GM18870 (cell line): ENCODE measurements at regions not wholly inside any gene's neighbourhood (a gene's known extent, or its start where the extent isn't known, plus 50 kb on each side); places are given as distances from the start of the nearest gene placed in this dataset.
"Not testable (repeated sequence)": the region's sequence is repeated elsewhere in the genome, so short reads cannot be mapped to it uniquely, and the experiment has no call there.

ENCODE experiments used
- ATAC-seq: cut with Tn5 transposase; IDR thresholded peaks from one replicate; pipeline ENCODE4 v1.9.1; 2021; ENCODE audit warnings: moderate library complexity; ENCODE audit not compliant: unreplicated experiment

GRCh38 chr10:60623627-60624026, 154.7 kb upstream of the CDK1 start:
- no peak for ATAC-seq

GRCh38 chr10:60621018-60621417, 157.3 kb upstream of the CDK1 start:
- no peak for ATAC-seq

- ATAC-seq: no peak
Observed at GRCh38 chr10:60618861-60619260, 159.4 kb upstream of the CDK1 start.

GRCh38 chr10:60615541-60615940, 162.7 kb upstream of the CDK1 start:
- ATAC-seq: no peak

- ATAC-seq: no peak
Observed at GRCh38 chr10:60614363-60614762, 163.9 kb upstream of the CDK1 start.

- no peak for ATAC-seq
Observed at GRCh38 chr10:60613434-60613833, 164.8 kb upstream of the CDK1 start.

GRCh38 chr10:60611291-60611747, 167.0 kb upstream of the CDK1 start:
- ATAC-seq: no peak

GRCh38 chr10:60607372-60607771, 170.9 kb upstream of the CDK1 start:
- ATAC-seq: no peak

- ATAC-seq: no peak
Observed at GRCh38 chr10:60606343-60607080, 171.8 kb upstream of the CDK1 start.

GRCh38 chr10:60605476-60605875, 172.8 kb upstream of the CDK1 start:
- ATAC-seq: no peak

- ATAC-seq: no peak
Observed at GRCh38 chr10:60604342-60604741, 173.9 kb upstream of the CDK1 start.

- ATAC-seq: no peak
Observed at GRCh38 chr10:60597513-60597912, 180.8 kb upstream of the CDK1 start.

- no peak for ATAC-seq
Observed at GRCh38 chr10:60595852-60596251, 182.4 kb upstream of the CDK1 start.

- ATAC-seq: no peak
Observed at GRCh38 chr10:60594476-60595051, 183.7 kb upstream of the CDK1 start.

GRCh38 chr10:60591119-60591518, 187.2 kb upstream of the CDK1 start:
- ATAC-seq: no peak

- no peak for ATAC-seq
Observed at GRCh38 chr10:60589376-60589775, 188.9 kb upstream of the CDK1 start.

- ATAC-seq: not testable (repeated sequence)
Observed at GRCh38 chr10:60581782-60582181, 192.1 kb upstream of the ANK3 start.

- ATAC-seq: no peak
Observed at GRCh38 chr10:60578217-60578616, 188.5 kb upstream of the ANK3 start.

- no peak for ATAC-seq
Observed at GRCh38 chr10:60576130-60577069, 186.7 kb upstream of the ANK3 start.

GRCh38 chr10:60575105-60575504, 185.4 kb upstream of the ANK3 start:
- ATAC-seq: no peak

- no peak for ATAC-seq
Observed at GRCh38 chr10:60574388-60574787, 184.7 kb upstream of the ANK3 start.

GRCh38 chr10:60573336-60573735, 183.7 kb upstream of the ANK3 start:
- ATAC-seq: peak; percentile 63
